ENCODE measurements at regions not wholly inside any gene's neighbourhood (a gene's known extent, or its start where the extent isn't known, plus 50 kb on each side); places are given as distances from the start of the nearest gene placed in this dataset.

DNA sequence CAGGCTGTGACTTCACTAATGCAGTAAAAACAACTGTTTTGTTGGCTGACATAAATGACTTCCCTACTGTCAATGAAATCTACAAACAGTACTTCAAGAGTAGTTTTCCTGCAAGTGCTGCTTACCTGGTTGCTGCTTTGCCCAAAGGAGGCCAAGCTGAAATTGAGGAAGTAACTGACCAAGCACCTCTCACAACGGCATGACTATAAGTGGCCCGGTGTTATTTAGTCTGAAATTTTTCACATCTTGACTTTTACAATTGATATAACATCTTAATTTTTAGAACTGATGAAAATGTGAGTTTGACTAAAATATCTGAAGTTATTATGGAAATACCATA, 274.9 kb upstream of the NR5A2 start:
- TF ChIP-seq TAF1 (IDR thresholded peaks at IDR 0.05; ENCODE audit: low read depth, low read length) = no peak
- TF ChIP-seq POLR2A (IDR thresholded peaks at IDR 0.05; ENCODE audit: low read depth, low read length) = no peak
- TF ChIP-seq POLR2AphosphoS5 (IDR thresholded peaks at IDR 0.05; ENCODE audit: low read depth, low read length) = no peak
- TF ChIP-seq PAX5 (IDR thresholded peaks at IDR 0.05; ENCODE audit: insufficient read depth, low read length, severe bottlenecking) = no peak
- TF ChIP-seq SPI1 (IDR thresholded peaks at IDR 0.05; ENCODE audit: low read depth, low read length) = no peak
- TF ChIP-seq POU2F2 (IDR thresholded peaks at IDR 0.05; ENCODE audit: low read depth, low read length) = no peak
